HUES48 (cell line): ENCODE measurements at regions not wholly inside any gene's neighbourhood (a gene's known extent, or its start where the extent isn't known, plus 50 kb on each side); places are given as distances from the start of the nearest gene placed in this dataset.

Experiments used
- H3K27ac ChIP-seq: one replicate; pipeline ENCODE4 v1.7.0; 2013; ENCODE audit warnings: low read depth, low read length, inconsistent platforms
- H3K27me3 ChIP-seq: 2 replicates; pipeline ENCODE4 v1.6.1; 2013; ENCODE audit warnings: mild to moderate bottlenecking, low read length; ENCODE audit not compliant: control insufficient read depth, insufficient read depth
- H3K36me3 ChIP-seq: 2 replicates; pipeline ENCODE4 v1.6.1; 2013; ENCODE audit warnings: low read length; ENCODE audit not compliant: control insufficient read depth, insufficient read depth
- H3K4me1 ChIP-seq: 2 replicates; pipeline ENCODE4 v1.6.1; 2013; ENCODE audit warnings: mild to moderate bottlenecking, low read length; ENCODE audit not compliant: control insufficient read depth, insufficient read depth
- H3K4me3 ChIP-seq: 2 replicates; pipeline ENCODE4 v1.5.1; 2013; ENCODE audit warnings: mild to moderate bottlenecking, low read depth, low read length
- H3K9ac ChIP-seq: 2 replicates; pipeline ENCODE4 v1.6.1; 2013; ENCODE audit warnings: mild to moderate bottlenecking, low read depth, low read length, moderate library complexity
- H3K9me3 ChIP-seq: 2 replicates; pipeline ENCODE4 v1.6.1; 2013; ENCODE audit warnings: low read length; ENCODE audit not compliant: control insufficient read depth, insufficient read depth

- Histone ChIP-seq H3K36me3 (no peaks in the 10 kb centered on the region), H3K4me1 (no peaks in the 10 kb centered on the region), H3K4me3 (no peak overlapping the region), H3K9me3 (no peaks in the 10 kb centered on the region), H3K27ac (no peak overlapping the region), H3K27me3 (no peaks in the 10 kb centered on the region), H3K9ac (no peak overlapping the region)
Observed at GRCh38 chr5:68612972-68613371, 397.4 kb downstream of the PIK3R1 start.

- Histone ChIP-seq H3K36me3 (no peaks in the 10 kb centered on the region), H3K27ac (no peak overlapping the region), H3K27me3 (no peaks in the 10 kb centered on the region), H3K9me3 (no peaks in the 10 kb centered on the region), H3K4me1 (no peaks in the 10 kb centered on the region), H3K9ac (no peak overlapping the region), H3K4me3 (no peak overlapping the region)
Observed at GRCh38 chr5:68618501-68618900, 402.9 kb downstream of the PIK3R1 start.

GRCh38 chr5:68627001-68627400 lies 411.4 kb downstream of the PIK3R1 start:
- H3K27ac ChIP-seq = no peak overlapping the region
- no peaks in the 10 kb centered on the region for H3K36me3 ChIP-seq
- no peaks in the 10 kb centered on the region for H3K4me1 ChIP-seq
- H3K9ac ChIP-seq = no peak overlapping the region
- no peaks in the 10 kb centered on the region for H3K27me3 ChIP-seq
- H3K4me3 ChIP-seq = no peak overlapping the region
- no peaks in the 10 kb centered on the region for H3K9me3 ChIP-seq

- no peaks in the 10 kb centered on the region for H3K36me3 ChIP-seq
- H3K27ac ChIP-seq = no peak overlapping the region
- 0 out of 2 replicates have a peak, but pooled peaks cover 5% of the 10 kb centered on the region for H3K4me1 ChIP-seq
- H3K27me3 ChIP-seq = no peaks in the 10 kb centered on the region
- no peak overlapping the region for H3K9ac ChIP-seq
- H3K9me3 ChIP-seq = no peaks in the 10 kb centered on the region
- no peak overlapping the region for H3K4me3 ChIP-seq
Observed at GRCh38 chr5:68628082-68628814, 412.7 kb downstream of the PIK3R1 start.

GRCh38 chr5:68630354-68630753 lies 414.8 kb downstream of the PIK3R1 start:
- Histone ChIP-seq H3K27ac (no peak overlapping the region), H3K4me1 (0 out of 2 replicates have a peak, but pooled peaks cover 5% of the 10 kb centered on the region), H3K9ac (no peak overlapping the region), H3K27me3 (no peaks in the 10 kb centered on the region), H3K9me3 (no peaks in the 10 kb centered on the region), H3K36me3 (no peaks in the 10 kb centered on the region), H3K4me3 (no peak overlapping the region)

- no peaks in the 10 kb centered on the region for H3K36me3 ChIP-seq
- 0 out of 2 replicates have a peak, but pooled peaks cover 5% of the 10 kb centered on the region for H3K4me1 ChIP-seq
- H3K4me3 ChIP-seq = no peak overlapping the region
Observed at GRCh38 chr5:68631884-68632283, 416.3 kb downstream of the PIK3R1 start.

GRCh38 chr5:68641211-68641610 lies 425.7 kb downstream of the PIK3R1 start:
- Histone ChIP-seq H3K9me3 (no peaks in the 10 kb centered on the region), H3K9ac (no peak overlapping the region), H3K4me1 (no peaks in the 10 kb centered on the region), H3K27ac (no peak overlapping the region), H3K4me3 (no peak overlapping the region), H3K27me3 (no peaks in the 10 kb centered on the region), H3K36me3 (no peaks in the 10 kb centered on the region)

More at GRCh38 chr5:68631884-68632283, 416.3 kb downstream of the PIK3R1 start:
- Histone ChIP-seq H3K9ac (no peak overlapping the region), H3K27me3 (no peaks in the 10 kb centered on the region), H3K9me3 (no peaks in the 10 kb centered on the region), H3K27ac (no peak overlapping the region)

- Histone ChIP-seq H3K27me3 (no peaks in the 10 kb centered on the region), H3K4me1 (no peaks in the 10 kb centered on the region), H3K9me3 (no peaks in the 10 kb centered on the region), H3K9ac (no peak overlapping the region), H3K4me3 (no peak overlapping the region), H3K27ac (no peak overlapping the region), H3K36me3 (no peaks in the 10 kb centered on the region)
Observed at GRCh38 chr5:68643064-68643463, 427.5 kb downstream of the PIK3R1 start.

GRCh38 chr5:68644971-68645370 lies 429.4 kb downstream of the PIK3R1 start:
- H3K4me1 ChIP-seq = no peaks in the 10 kb centered on the region
- no peak overlapping the region for H3K4me3 ChIP-seq
- no peak overlapping the region for H3K27ac ChIP-seq
- H3K9me3 ChIP-seq = no peaks in the 10 kb centered on the region
- no peaks in the 10 kb centered on the region for H3K36me3 ChIP-seq
- H3K27me3 ChIP-seq = no peaks in the 10 kb centered on the region
- no peak overlapping the region for H3K9ac ChIP-seq

GRCh38 chr5:68646144-68646543 lies 430.6 kb downstream of the PIK3R1 start:
- Histone ChIP-seq H3K4me1 (no peaks in the 10 kb centered on the region), H3K9me3 (no peaks in the 10 kb centered on the region), H3K27me3 (no peaks in the 10 kb centered on the region), H3K36me3 (no peaks in the 10 kb centered on the region), H3K4me3 (no peak overlapping the region), H3K27ac (no peak overlapping the region), H3K9ac (no peak overlapping the region)

- no peaks in the 10 kb centered on the region for H3K9me3 ChIP-seq
- no peaks in the 10 kb centered on the region for H3K4me1 ChIP-seq
- no peaks in the 10 kb centered on the region for H3K27me3 ChIP-seq
- H3K27ac ChIP-seq = no peak overlapping the region
- no peak overlapping the region for H3K4me3 ChIP-seq
- H3K36me3 ChIP-seq = no peaks in the 10 kb centered on the region
- no peak overlapping the region for H3K9ac ChIP-seq
Observed at GRCh38 chr5:68647743-68648142, 432.2 kb downstream of the PIK3R1 start.
